H1 (cell line): ENCODE measurements at regions not wholly inside any gene's neighbourhood (a gene's known extent, or its start where the extent isn't known, plus 50 kb on each side); places are given as distances from the start of the nearest gene placed in this dataset.

Experiments used
- CHD7 ChIP-seq: fragments of 300-600 bp; sonication (generic); IDR thresholded peaks from 2 replicates; pipeline ENCODE4 v1.7.1; 2012; ENCODE audit warnings: low read length, moderate library complexity, mild to moderate bottlenecking, inconsistent platforms; ENCODE audit not compliant: insufficient replicate concordance

DNA sequence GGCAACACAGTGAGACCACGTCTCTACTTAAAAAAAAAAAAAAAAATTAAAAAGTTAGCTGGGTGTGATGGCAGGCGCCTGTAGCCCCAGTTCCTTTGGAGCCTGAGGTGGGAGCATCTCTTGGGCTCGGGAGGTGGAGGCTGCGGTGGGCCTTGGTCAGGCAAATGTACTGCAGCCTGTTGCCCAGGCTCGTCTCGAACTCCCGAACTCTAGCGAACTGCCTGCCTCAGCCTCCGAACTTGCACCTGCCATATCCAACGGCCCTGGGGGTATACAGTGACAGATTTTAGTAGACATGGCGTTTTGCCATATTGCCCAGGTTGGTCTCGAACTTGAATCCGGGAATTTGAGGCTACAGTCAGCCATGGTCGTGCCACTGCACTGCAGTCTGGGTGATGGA is 195.4 kb downstream of the ALG10 start (continued):
- TF ChIP-seq CHD7 = no peak
